ENCODE measurements at regions not wholly inside any gene's neighbourhood (a gene's known extent, or its start where the extent isn't known, plus 50 kb on each side); places are given as distances from the start of the nearest gene placed in this dataset.

GRCh38 chr10:78278058-78278404, 244.4 kb downstream of the RPS24 start:
- no peak for DNase-seq

- DNase-seq = no peak
Measured at GRCh38 chr10:78279756-78280155, 246.1 kb downstream of the RPS24 start.

- no peak for DNase-seq
Measured at GRCh38 chr10:78280604-78281003, 246.9 kb downstream of the RPS24 start.

GRCh38 chr10:78281627-78282026, 248.0 kb downstream of the RPS24 start:
- DNase-seq = no peak

GRCh38 chr10:78283069-78283682, 249.5 kb downstream of the RPS24 start:
- DNase-seq = no peak

GRCh38 chr10:78284381-78284780, 250.7 kb downstream of the RPS24 start:
- DNase-seq = no peak

GRCh38 chr10:78285226-78285625, 251.6 kb downstream of the RPS24 start:
- no peak for DNase-seq

- no peak for DNase-seq
Measured at GRCh38 chr10:78286186-78286585, 252.5 kb downstream of the RPS24 start.

- DNase-seq = no peak
Measured at GRCh38 chr10:78286668-78287067, 253.0 kb downstream of the RPS24 start.

- no peak for DNase-seq
Measured at GRCh38 chr10:78287618-78288017, 254.0 kb downstream of the RPS24 start.

GRCh38 chr10:78288663-78289062, 255.0 kb downstream of the RPS24 start:
- DNase-seq = no peak

GRCh38 chr10:78290131-78290750, 256.6 kb downstream of the RPS24 start:
- no peak for DNase-seq

GRCh38 chr10:78291722-78292121, 258.1 kb downstream of the RPS24 start:
- no peak for DNase-seq

GRCh38 chr10:78292250-78292981, 258.8 kb downstream of the RPS24 start:
- no peak for DNase-seq

GRCh38 chr10:78292982-78293865, 259.6 kb downstream of the RPS24 start:
- no peak for DNase-seq

- no peak for DNase-seq
Measured at GRCh38 chr10:78295242-78295641, 261.6 kb downstream of the RPS24 start.

GRCh38 chr10:78296785-78297184, 263.1 kb downstream of the RPS24 start:
- DNase-seq = no peak

GRCh38 chr10:78297997-78298396, 264.3 kb downstream of the RPS24 start:
- no peak for DNase-seq

GRCh38 chr10:78298835-78299234, 265.2 kb downstream of the RPS24 start:
- no peak for DNase-seq

GRCh38 chr10:78299851-78300468, 266.3 kb downstream of the RPS24 start:
- peak; percentile 55 for DNase-seq

GRCh38 chr10:78300526-78300925, 266.9 kb downstream of the RPS24 start:
- no peak for DNase-seq

GRCh38 chr10:78301481-78301880, 267.8 kb downstream of the RPS24 start:
- no peak for DNase-seq

Measured in CD4-positive, alpha-beta T cell treated with Interferon gamma for 1 hour (primary cell).